ENCODE measurements at regions not wholly inside any gene's neighbourhood (a gene's known extent, or its start where the extent isn't known, plus 50 kb on each side); places are given as distances from the start of the nearest gene placed in this dataset.

DNA sequence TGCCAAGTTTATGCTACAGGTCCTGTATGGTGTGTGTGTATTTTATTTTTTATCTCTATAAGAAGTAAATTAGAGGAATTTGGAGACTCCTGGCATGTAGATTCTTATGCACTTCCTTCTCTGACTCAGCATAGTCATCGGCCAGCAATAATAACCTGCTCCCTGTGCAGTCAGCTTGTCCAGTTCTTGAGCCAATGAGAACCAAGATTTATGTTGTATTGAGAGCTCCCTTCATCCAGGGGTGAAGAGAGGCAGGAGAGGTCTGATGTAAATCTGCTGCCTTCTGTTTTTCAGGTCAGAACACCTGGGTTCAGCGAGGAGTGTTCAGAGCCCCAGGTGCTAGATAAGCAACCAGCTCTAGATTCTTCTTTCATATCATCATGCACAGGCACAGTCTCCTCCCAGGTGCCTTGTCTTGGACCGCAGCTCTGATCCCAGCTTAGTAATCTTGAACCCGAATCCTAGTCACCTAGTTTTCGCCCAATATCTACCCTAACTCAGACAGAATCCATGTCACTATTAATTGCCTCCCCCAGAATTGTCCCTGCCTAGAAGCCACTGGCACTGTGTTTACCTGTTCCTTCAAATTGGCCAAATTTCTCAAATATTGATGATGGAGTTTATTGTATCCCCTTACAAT is 328.2 kb upstream of the NCAM1 start:
- H3K4me1 ChIP-seq (ENCODE audit: insufficient read depth, low read length) = no peaks in the 10 kb centered on the region
- POLR2A ChIA-PET (ENCODE audit: partially characterized antibody) = no interaction called here
- CTCF ChIA-PET (ENCODE audit: partially characterized antibody) = no interaction called here

DNA sequence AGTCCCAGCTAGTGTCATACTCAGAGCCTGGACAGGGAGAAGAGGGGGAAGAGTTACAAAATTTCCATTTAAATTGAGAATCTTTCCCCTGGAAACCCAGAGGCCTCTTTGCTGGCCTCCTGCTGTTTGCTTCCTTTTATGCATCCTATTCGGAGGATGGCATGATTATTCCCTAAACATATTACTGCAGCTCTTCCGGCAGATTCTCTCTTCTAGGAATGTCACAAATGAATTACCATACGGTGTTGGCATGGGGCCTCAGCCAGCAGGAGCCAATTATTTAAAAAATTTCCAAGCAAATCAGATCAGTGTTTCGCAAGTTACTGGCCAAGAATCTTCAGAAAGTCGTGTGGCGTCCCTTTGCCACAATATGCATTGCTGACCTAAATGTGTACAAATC is 326.7 kb upstream of the NCAM1 start:
- intact Hi-C loops (cut with micrococcal nuclease) = no loop called here
- no peak overlapping the region for H3K4me3 ChIP-seq (ENCODE audit: low read length in 2 of 2)
- ChIA-PET POLR2A (ENCODE audit: partially characterized antibody) (no interaction called here), CTCF (ENCODE audit: partially characterized antibody) (no interaction called here)
- Mint-ChIP-seq H3K4me3 (no peak overlapping the region), H3K27me3 (peaks cover 11 to 12% of the 10 kb centered on the region in 2 donors), H3K9me3 (peaks cover 0 to 7% (median 2%) of the 10 kb centered on the region in 8 donors), H3K27ac (no peak overlapping the region), H3K36me3 (no peaks in the 10 kb centered on the region), H3K4me1 (no peaks in the 10 kb centered on the region)
- no peaks in the 10 kb centered on the region for H3K36me3 ChIP-seq (ENCODE audit: insufficient read depth, low read length)
- H3K9me3 ChIP-seq (ENCODE audit: control insufficient read depth in 1 of 2, low read length in 2 of 2) = peaks cover 0 to 2% of the 10 kb centered on the region in 2 donors
- no peak overlapping the region for H3K27ac ChIP-seq (ENCODE audit: low read depth, low read length)
- H3K4me1 ChIP-seq (ENCODE audit: insufficient read depth, low read length) = no peaks in the 10 kb centered on the region
- peaks cover 4% of the 10 kb centered on the region for H3K27me3 ChIP-seq (ENCODE audit: insufficient read depth, low read length)
- no peak for DNase-seq

More for the DNA sequence above, 328.2 kb upstream of the NCAM1 start:
- Mint-ChIP-seq H3K4me3 (no peak overlapping the region), H3K27ac (no peak overlapping the region), H3K36me3 (no peaks in the 10 kb centered on the region), H3K27me3 (peaks cover 11 to 12% of the 10 kb centered on the region in 2 donors), H3K4me1 (no peaks in the 10 kb centered on the region), H3K9me3 (peaks cover 0 to 7% (median 0%) of the 10 kb centered on the region in 8 donors)
- Histone ChIP-seq H3K27me3 (ENCODE audit: insufficient read depth, low read length) (peaks cover 4% of the 10 kb centered on the region), H3K36me3 (ENCODE audit: insufficient read depth, low read length) (no peaks in the 10 kb centered on the region), H3K9me3 (ENCODE audit: control insufficient read depth in 1 of 2, low read length in 2 of 2) (no peaks in the 10 kb centered on the region), H3K4me3 (ENCODE audit: low read length in 2 of 2) (no peak overlapping the region), H3K27ac (ENCODE audit: low read depth, low read length) (no peak overlapping the region)
- intact Hi-C loops (cut with micrococcal nuclease) = no loop called here
- DNase-seq = no peak

DNA sequence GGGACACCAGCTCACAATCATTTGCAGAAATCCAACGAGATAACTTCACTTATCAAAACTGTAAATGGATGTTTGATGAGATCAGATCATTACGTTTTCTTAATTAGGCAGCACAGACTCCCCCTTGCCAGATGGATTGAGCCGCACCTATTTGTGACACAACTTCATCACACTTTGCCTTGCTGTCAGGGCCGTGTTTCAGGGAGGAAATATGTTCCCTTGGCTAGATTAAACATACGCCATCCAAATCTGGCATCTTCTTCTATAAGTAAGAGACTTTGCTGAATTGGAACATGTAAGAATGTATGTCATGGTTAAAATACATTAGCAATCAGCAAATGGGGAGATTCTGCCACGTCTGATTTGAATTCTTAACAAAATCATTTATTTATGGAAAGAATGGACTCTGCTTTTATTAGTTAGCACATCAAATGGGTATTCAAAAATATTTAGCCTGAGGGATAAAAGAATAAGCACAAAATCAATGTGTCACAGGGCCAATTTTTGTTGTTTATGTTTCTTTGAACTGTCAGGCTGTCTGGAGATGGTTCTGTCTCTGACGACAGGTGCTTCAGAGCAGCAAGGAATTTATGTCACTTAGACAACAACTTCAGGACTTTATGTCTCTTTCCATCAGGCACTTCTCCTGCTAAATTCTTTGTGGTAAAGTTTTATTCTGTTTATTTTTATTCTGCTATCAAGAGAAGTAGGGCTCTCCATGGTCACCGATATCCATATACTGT is 326.1 kb upstream of the NCAM1 start:
- Mint-ChIP-seq H3K27me3 (peaks cover 11 to 12% of the 10 kb centered on the region in 2 donors), H3K36me3 (no peaks in the 10 kb centered on the region), H3K4me3 (no peak overlapping the region), H3K9me3 (peaks cover 0 to 8% (median 7%) of the 10 kb centered on the region in 8 donors), H3K27ac (no peak overlapping the region), H3K4me1 (no peaks in the 10 kb centered on the region)
- no peak overlapping the region for H3K27ac ChIP-seq (ENCODE audit: low read depth, low read length)
- peaks cover 0 to 6% of the 10 kb centered on the region in 2 donors for H3K9me3 ChIP-seq (ENCODE audit: control insufficient read depth in 1 of 2, low read length in 2 of 2)
- no peak for DNase-seq
- POLR2A ChIA-PET (ENCODE audit: partially characterized antibody) = no interaction called here
- H3K4me3 ChIP-seq (ENCODE audit: low read length in 2 of 2) = no peak overlapping the region
- H3K4me1 ChIP-seq (ENCODE audit: insufficient read depth, low read length) = no peaks in the 10 kb centered on the region
- intact Hi-C loops (cut with micrococcal nuclease) = no loop called here
- peaks cover 4% of the 10 kb centered on the region for H3K27me3 ChIP-seq (ENCODE audit: insufficient read depth, low read length)
- CTCF ChIA-PET (ENCODE audit: partially characterized antibody) = no interaction called here
- no peaks in the 10 kb centered on the region for H3K36me3 ChIP-seq (ENCODE audit: insufficient read depth, low read length)

DNA sequence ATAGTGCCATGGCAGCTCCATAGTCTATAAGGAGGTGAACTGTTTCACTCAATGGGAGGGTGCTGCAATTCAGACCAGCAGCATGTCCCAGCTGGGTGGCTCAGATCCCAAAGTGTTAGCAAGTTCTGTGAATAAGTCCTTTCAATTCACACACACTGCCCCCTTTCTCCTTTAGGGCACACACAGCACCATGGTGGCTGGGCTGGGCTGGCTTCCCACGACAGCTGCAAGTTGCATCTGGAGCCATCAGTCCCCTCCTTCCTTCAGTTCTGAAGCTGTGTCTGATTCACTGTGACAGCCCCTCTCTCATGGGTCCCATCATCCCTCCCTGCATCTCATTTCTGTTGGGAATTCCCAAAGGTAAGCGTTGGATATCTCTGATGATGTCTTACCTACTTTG is 324.1 kb upstream of the NCAM1 start:
- Histone ChIP-seq H3K27me3 (ENCODE audit: insufficient read depth, low read length) (peaks cover 4% of the 10 kb centered on the region), H3K36me3 (ENCODE audit: insufficient read depth, low read length) (no peaks in the 10 kb centered on the region), H3K9me3 (ENCODE audit: control insufficient read depth in 1 of 2, low read length in 2 of 2) (peaks cover 0 to 6% of the 10 kb centered on the region in 2 donors), H3K4me3 (ENCODE audit: low read length in 2 of 2) (no peak overlapping the region), H3K27ac (ENCODE audit: low read depth, low read length) (no peak overlapping the region), H3K4me1 (ENCODE audit: insufficient read depth, low read length) (no peaks in the 10 kb centered on the region)
- peaks cover 0 to 19% (median 16%) of the 10 kb centered on the region in 8 donors for H3K9me3 Mint-ChIP-seq
- intact Hi-C loops (cut with micrococcal nuclease) = no loop called here
- POLR2A ChIA-PET (ENCODE audit: partially characterized antibody) = no interaction called here
- peaks cover 8 to 11% of the 10 kb centered on the region in 2 donors for H3K27me3 Mint-ChIP-seq
- CTCF ChIA-PET (ENCODE audit: partially characterized antibody) = interaction anchor here (0.9 kb wide), 1 partner anchor 10 kb away, joined by 3 read pairs; no protein-coding TSS in a partner anchor
- H3K36me3 Mint-ChIP-seq = no peaks in the 10 kb centered on the region
- no peak overlapping the region for H3K4me3 Mint-ChIP-seq
- H3K4me1 Mint-ChIP-seq = no peaks in the 10 kb centered on the region
- no peak for DNase-seq
- no peak overlapping the region for H3K27ac Mint-ChIP-seq

DNA sequence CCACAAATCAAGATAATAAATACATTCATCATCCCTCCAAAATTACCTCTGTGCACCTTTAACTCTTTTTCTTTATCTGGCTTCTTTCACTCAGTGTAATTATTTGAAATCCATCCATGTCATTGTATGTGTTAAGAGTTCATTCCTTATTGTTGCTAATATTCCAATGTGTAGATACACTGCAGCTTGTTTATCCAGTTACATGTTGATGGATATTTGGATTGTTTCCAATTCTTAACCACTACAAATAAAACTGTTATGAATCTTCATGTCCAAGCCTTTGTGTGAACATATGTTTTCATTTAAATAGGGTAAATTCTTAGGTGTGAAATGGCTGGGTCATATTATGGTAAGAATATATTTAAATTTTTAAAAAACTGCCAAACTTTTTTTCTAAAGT is 323.3 kb upstream of the NCAM1 start:
- H3K36me3 ChIP-seq (ENCODE audit: insufficient read depth, low read length) = no peaks in the 10 kb centered on the region
- H3K4me3 Mint-ChIP-seq = no peak overlapping the region
- H3K27me3 Mint-ChIP-seq = peaks cover 8 to 11% of the 10 kb centered on the region in 2 donors
- POLR2A ChIA-PET (ENCODE audit: partially characterized antibody) = no interaction called here
- peaks cover 0 to 22% (median 19%) of the 10 kb centered on the region in 8 donors for H3K9me3 Mint-ChIP-seq
- H3K27me3 ChIP-seq (ENCODE audit: insufficient read depth, low read length) = peaks cover 4% of the 10 kb centered on the region
- H3K9me3 ChIP-seq (ENCODE audit: control insufficient read depth in 1 of 2, low read length in 2 of 2) = peaks cover 0 to 6% of the 10 kb centered on the region in 2 donors
- no peak overlapping the region for H3K27ac Mint-ChIP-seq
- CTCF ChIA-PET (ENCODE audit: partially characterized antibody) = no interaction called here
- no peak overlapping the region for H3K4me3 ChIP-seq (ENCODE audit: low read length in 2 of 2)
- H3K27ac ChIP-seq (ENCODE audit: low read depth, low read length) = no peak overlapping the region
- H3K4me1 ChIP-seq (ENCODE audit: insufficient read depth, low read length) = no peaks in the 10 kb centered on the region
- H3K36me3 Mint-ChIP-seq = no peaks in the 10 kb centered on the region
- no peak for DNase-seq
- intact Hi-C loops (cut with micrococcal nuclease) = no loop called here
- H3K4me1 Mint-ChIP-seq = no peaks in the 10 kb centered on the region

DNA sequence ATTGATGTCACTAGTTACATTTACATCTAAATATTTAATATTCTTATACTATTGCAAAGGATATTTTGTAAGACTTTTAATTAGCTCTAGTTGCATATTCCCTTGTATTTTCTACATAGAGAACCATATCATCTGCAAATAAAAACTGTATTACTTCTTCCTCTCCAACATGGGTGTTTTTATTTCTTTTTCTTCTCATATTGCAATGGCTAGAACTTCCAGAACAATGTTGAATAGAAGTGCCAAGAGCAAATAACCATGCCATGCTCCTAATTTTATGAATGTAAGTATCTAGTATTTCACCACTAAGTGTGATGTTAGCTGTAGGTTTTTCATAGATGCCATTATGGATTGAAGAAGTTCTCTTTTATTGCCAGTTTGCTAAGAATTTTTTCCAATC is 321.8 kb upstream of the NCAM1 start:
- no peaks in the 10 kb centered on the region for H3K4me1 Mint-ChIP-seq
- H3K36me3 ChIP-seq (ENCODE audit: insufficient read depth, low read length) = no peaks in the 10 kb centered on the region
- intact Hi-C loops (cut with micrococcal nuclease) = no loop called here
- peaks cover 4% of the 10 kb centered on the region for H3K27me3 ChIP-seq (ENCODE audit: insufficient read depth, low read length)
- ChIA-PET POLR2A (ENCODE audit: partially characterized antibody) (no interaction called here), CTCF (ENCODE audit: partially characterized antibody) (no interaction called here)
- H3K4me1 ChIP-seq (ENCODE audit: insufficient read depth, low read length) = no peaks in the 10 kb centered on the region
- peaks cover 3 to 9% of the 10 kb centered on the region in 2 donors for H3K27me3 Mint-ChIP-seq
- H3K4me3 ChIP-seq (ENCODE audit: low read length in 2 of 2) = no peak overlapping the region
- H3K36me3 Mint-ChIP-seq = no peaks in the 10 kb centered on the region
- H3K27ac Mint-ChIP-seq = no peak overlapping the region
- H3K9me3 ChIP-seq (ENCODE audit: control insufficient read depth in 1 of 2, low read length in 2 of 2) = peaks cover 0 to 6% of the 10 kb centered on the region in 2 donors
- H3K4me3 Mint-ChIP-seq = no peak overlapping the region
- peaks cover 0 to 26% (median 22%) of the 10 kb centered on the region in 8 donors for H3K9me3 Mint-ChIP-seq
- H3K27ac ChIP-seq (ENCODE audit: low read depth, low read length) = no peak overlapping the region
- no peak for DNase-seq

DNA sequence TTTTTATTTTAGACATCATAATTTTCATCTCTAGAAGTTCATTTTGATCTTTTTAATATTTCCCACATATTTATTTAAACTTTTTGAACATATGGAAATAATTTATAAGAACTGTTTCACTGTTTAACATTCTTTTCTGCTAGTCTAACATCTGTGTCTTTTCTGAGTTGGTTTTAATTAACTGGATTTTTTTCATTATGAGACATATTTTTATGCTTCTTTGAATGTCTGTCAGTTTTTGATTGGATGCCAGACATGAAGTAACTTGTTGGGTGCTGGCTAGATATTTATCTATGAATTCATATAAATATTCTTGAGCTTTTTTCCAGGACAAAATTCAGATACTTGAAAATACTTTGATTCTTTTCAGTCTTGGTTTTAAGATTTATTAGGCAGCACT is 317.8 kb upstream of the NCAM1 start:
- H3K4me3 Mint-ChIP-seq = no peak overlapping the region
- peaks cover 0 to 26% (median 23%) of the 10 kb centered on the region in 8 donors for H3K9me3 Mint-ChIP-seq
- ChIA-PET CTCF (ENCODE audit: partially characterized antibody) (no interaction called here), POLR2A (ENCODE audit: partially characterized antibody) (no interaction called here)
- H3K36me3 Mint-ChIP-seq = no peaks in the 10 kb centered on the region
- H3K4me1 Mint-ChIP-seq = no peaks in the 10 kb centered on the region
- DNase-seq = no peak
- H3K27me3 Mint-ChIP-seq = peaks cover 0 to 4% of the 10 kb centered on the region in 2 donors
- intact Hi-C loops (cut with micrococcal nuclease) = no loop called here
- Histone ChIP-seq H3K9me3 (ENCODE audit: control insufficient read depth in 1 of 2, low read length in 2 of 2) (peaks cover 0 to 6% of the 10 kb centered on the region in 2 donors), H3K4me3 (ENCODE audit: low read length in 2 of 2) (no peak overlapping the region), H3K36me3 (ENCODE audit: insufficient read depth, low read length) (no peaks in the 10 kb centered on the region), H3K27ac (ENCODE audit: low read depth, low read length) (no peak overlapping the region), H3K27me3 (ENCODE audit: insufficient read depth, low read length) (no peaks in the 10 kb centered on the region), H3K4me1 (ENCODE audit: insufficient read depth, low read length) (no peaks in the 10 kb centered on the region)
- no peak overlapping the region for H3K27ac Mint-ChIP-seq
